NCI-H2171 treated with DMSO at 0.1 percent for 48 hours (cell line): ENCODE measurements at regions not wholly inside any gene's neighbourhood (a gene's known extent, or its start where the extent isn't known, plus 50 kb on each side); places are given as distances from the start of the nearest gene placed in this dataset.

Experiments used
- DNase-seq: peaks from one replicate; lab custom pipeline; 2025; lab: John Stamatoyannopoulos, UW

DNA sequence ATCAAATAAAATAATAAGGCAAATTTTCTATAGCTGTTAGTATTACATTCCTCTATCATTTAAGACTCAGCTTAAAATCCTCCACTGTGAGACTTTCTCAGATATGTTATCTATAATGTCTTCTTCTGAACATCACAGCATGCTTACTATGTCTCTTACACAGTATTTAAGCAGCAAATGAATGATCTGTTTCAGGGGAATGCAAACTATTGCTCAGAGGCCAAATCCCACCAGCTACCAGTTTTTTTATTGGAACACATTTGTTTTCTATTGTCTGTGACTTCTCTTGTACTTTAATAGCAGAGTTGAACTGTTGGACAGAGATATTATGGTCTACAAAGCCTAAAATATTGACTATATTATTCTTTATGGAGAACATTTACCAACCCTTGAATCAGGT is 59.6 kb downstream of the C3orf38 start:
- no peak for DNase-seq

DNA sequence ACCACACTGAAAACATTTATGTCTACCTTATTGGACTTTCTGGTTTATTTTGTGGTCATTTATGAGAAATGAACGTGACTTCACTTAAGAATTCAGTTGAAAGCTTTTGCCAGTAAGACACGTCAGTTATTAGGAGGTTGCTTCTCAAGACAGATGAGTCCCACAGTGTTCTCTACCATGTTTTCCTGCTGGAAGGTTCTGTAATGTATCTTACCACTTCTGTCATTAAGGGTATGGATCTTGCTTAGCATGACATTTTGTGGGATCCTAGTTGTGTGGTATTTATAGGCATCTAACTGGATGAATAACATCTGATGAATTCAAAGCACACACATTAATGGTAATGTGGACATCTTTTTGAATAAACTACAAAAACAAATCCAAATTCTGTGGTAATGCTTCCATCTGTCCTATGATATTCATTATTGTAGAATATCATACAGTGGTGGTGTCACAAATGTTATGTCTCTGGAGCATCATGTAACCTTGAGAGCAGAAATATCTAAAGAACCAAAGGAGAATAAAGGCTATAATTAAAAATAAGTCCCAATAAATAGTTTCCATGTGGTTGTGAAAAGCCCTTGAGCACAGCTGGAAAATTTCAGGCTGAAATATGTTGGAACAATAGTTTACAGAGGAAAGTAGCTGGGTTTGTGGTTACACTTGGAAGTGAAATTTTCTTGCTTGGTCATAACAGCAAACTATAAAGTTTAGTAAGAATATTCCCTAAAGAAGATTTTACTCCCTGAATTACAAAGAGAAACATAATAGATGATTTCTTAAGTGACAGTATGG is 61.5 kb downstream of the C3orf38 start:
- no peak for DNase-seq

DNA sequence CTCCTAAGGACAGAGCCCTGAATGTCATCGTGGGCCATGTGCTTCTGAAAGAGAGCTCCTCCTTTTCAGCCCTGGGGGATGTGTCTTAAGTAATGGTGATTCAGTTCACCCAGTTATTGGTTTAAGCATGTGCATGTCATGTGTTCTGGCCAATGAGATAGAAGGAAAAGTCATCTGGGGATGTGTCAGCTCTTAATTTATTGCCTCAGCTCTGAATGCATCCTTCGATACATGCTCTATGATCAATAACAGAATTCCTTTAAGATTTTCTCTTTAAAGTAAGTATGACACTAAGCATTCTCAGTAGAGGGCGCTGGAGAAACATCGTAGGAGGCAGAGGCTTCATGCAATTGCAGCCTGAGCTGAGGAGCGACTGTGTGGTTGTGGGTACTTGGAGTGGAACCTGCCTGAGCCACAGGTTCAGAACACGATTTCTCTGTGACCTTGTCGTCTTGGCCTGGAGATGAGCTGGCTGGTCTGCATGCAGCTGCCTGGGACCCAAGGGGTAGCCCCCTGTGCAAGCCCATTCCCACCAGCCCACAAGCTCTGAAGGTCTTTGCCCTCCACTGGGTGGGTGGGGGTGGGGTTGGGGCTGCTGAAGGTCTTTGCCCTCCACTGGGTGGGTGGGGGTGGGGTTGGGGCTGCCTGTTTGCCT is 69.5 kb downstream of the C3orf38 start:
- DNase-seq, result peak; percentile 9

DNA sequence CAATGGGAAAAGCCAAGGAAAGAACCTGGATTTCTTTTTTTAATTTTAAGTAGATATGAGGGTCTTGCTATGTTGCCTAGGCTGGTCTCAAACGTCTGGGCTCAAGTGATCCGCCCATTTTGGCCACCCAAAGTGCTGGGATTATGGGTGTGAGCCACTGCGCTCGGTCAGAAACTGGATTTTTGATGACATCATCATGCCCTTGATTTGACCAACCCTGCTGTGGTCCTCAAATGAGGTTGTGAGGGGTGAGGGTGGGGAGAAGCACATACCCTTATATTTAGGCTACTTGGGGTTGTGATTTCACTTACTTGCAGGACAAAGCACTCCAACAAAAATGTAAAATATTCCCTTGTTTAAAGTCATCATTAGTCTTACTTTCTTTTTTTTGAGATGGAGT is 70.4 kb downstream of the C3orf38 start:
- DNase-seq, result no peak

DNA sequence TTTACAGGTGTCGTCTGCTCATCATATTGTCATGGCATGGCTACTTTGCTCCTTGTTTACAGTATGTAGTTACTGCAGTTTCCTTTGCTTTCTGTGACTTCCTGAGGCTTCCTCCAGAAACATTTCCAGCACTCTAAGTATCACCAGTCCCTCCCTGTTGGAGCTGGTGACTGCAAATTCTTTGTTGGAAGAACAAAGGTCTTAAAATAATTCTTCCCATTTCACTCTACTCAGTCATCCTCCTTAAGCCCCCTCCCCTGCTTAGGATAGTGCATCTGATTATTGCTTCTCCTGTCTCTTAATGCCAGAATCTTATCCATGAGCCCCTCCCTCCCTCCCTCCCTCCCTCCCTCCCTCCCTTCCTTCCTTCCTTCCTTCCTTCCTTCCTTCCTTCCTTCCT is 72.0 kb downstream of the C3orf38 start:
- DNase-seq, result no peak

DNA sequence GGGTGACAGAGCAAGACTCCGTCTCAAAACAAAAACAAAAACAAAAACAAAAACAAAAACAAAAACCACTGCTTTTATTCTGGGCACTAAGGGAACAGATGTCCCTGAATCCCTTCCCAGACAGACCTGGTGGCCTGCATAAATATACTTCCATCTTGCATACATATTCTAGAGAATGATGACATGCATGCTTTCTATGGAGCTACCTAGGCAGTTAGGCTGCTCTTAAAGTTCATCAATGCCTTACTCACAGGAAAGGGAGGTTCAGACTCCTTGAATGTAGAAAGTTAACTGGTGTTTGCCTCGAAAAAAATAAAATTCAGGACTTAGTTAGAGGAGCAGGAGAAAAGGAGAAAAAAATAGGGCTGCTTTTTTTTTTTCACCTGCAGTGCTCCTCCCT is 72.6 kb downstream of the C3orf38 start:
- no peak for DNase-seq

DNA sequence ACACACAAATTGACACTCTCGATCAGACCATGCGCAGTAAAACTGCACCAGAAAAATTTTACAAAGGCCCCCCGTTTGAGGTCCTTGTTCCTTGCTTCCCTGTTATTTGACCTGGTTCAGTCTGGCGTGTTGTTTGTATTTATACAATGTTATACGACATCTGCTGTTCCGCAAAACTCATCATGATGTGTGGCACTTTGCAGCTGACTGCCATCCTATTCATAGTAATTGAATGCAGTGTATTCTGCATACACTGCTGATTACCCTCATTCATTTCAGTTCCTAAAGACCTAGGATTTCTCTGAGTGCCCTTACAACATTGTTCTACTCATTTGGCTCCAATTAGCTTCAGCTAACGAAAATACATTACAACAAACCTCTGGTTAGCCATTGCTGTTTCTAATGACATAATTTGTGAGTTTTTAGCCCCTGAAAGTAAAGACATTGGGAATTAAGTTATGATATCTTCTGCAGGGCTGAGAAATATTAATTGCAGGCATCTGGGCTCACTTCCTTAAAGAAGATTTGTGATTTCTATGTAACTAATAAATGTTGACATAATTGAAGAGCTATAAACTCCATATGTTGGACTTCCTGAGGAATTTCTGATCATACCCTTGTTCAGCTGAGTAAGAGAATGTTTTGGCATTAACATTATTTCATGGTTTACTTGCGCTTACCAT is 75.7 kb downstream of the C3orf38 start:
- no peak for DNase-seq

DNA sequence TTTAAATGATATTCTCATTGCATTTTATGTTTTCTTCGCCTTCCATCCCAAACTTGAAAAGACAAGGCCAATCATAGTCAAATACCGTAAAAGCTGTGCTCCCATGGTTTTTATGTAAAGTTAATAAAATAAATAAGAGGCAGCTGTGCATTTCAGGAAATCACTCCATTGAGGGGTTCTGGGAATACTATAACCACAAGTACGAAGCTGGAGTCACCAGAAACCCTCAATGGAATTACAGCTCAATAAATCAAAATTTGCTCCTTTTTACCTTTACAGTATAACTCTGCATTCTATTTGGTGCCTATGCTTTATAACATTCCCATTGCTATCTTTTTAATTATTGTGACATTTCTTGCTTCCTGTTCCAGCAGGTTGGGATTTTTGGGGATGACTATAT is 77.2 kb downstream of the C3orf38 start:
- DNase-seq, result no peak

DNA sequence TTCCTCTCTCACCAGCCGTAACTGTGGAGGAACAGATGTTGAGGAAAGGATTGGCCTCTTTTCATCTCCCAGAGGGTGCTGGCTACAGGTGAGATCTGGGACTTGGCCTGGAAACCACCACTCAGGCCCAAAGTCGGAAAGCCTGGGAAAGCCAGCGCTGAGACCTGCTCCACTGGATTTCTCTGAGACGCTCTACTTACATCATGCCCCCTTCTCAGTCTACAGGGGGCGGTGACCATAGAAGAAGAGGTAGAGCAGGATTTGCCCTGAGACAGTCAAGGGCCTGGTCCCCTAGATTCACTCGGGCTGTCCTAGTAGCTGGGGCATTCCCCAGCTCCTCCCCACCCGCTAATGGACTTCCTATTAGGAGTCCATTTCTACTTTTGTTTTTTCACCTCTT is 80.9 kb downstream of the C3orf38 start:
- no peak for DNase-seq

DNA sequence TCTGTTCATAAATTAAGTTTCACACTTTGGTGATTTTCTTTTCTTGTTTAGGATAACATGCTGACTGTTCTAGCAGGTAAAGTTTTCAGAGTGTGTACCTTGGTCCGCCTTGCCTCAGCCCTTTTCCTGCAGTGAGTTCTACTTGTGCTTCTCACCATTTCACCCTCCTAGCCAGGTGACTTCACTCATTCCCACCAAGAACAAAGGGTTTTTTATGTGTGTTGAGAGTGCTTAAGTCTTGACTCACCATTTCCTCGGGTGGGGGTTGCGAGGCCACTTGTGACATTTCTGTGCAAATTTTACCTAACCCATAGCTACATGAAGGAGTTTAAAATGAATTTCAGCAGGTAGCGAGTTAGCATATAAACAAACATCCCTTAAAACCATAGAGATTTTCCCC is 81.4 kb downstream of the C3orf38 start:
- no peak for DNase-seq

DNA sequence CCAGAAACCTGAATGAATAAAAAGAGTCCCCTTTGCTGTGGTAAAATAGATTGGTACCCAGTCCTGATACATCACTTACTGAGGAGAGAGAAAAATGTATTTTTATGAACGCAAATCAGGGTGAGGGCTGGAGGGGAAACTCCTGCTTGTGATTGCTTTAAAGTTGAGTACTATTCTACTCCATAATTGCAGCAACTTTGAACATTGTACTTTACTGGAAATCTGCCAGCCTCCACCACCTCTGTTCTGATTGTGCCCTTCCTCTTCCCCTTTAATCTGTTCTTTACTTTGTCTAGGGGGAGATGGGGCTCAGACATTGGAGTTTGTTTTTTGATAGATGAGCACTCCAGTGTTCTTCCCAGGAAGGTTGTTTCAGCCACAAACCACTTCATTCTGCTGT is 81.9 kb downstream of the C3orf38 start:
- DNase-seq, result no peak

DNA sequence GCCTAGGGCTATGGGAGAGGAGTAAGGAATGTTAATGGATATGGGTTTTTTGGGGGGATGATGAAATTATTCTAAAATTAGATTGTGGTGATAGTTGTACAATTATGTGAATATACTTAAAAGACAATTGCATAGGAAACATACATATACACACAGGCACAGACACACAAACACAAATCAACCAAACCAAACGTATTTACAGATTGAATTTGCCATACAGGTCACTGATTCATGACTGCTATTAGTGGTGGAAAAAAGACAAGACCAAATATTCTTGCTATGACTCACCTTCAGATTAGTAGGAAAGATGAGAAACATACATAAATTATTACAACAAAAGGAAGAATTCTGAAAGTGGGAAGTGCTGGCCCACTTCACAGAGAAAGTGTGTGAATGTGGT is 85.3 kb downstream of the C3orf38 start:
- no peak for DNase-seq

DNA sequence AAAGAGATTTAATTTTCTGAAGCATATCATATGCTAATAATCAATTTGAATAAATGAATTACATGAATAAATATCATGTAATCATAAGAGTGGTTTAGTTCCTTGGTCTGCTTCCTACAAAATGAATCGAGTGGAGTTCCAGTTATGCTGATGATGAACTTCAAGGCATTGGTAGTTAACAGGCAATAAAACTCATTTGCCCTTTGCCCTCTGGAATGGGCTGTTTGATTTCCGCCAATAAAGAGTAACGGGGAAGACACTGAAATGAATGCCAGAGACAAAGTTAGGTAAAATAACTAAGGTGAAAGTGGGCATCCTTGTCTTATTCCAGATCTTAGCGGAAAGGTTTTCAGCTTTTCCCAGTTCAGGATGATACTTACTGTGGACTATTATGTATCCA is 90.1 kb downstream of the C3orf38 start:
- DNase-seq, result no peak

DNA sequence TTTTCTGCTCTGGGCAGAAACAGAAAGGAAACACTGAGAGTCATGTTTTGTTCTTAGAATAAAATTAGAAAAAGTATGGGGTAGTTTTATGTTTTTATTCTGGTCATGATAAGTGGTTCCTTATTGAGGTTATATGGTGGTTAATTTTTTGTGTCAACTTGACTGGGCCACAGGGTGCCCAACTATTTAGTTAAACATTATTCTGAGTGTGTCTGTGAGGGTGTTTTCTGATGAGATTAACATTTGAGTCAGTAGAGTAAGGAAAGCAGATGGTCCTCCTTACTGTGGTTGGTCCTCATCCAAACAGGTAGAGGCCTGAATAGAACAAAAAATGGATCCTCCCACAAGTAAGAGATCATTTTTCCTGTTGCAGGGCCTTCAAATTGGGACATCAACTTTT is 98.9 kb downstream of the C3orf38 start:
- DNase-seq, result no peak

DNA sequence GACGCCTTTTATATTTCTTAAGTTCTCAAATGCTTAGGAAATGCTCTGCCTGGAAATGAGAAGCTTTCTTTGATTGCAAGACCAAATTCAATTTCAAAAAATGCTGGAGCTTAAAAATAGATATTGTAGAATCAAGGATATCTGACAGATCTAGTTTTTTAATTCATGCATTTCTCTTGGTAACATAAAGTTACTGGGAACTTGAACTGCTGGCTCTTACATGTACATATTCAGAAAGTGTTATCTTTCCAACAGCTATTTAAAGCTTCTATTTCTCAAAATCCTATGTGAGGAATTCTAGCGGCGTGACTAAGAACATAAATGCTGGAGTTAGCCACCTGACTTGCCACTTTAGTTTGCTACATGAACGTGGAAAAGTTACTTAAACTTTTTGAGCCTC is 109.3 kb downstream of the C3orf38 start:
- DNase-seq, result no peak

DNA sequence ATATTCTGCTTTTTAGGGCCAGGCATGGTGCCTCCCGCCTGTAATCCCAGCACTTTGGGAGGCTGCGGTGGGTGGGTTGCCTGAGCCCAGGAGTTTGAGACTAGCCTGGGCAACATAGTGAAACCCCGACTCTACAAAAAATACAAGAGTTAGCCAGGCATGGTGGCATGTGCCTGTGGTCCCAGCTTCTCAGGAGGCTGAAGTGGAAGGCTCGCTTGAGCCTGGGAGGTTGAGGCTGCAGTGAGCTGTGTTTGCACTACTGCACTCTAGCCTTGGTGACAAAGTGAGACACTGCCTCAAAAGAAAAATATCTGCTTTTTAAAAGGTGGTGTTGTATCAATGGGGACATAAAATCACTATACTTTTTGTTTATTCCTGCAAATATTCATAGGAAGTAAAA is 112.8 kb downstream of the C3orf38 start:
- DNase-seq, result no peak

DNA sequence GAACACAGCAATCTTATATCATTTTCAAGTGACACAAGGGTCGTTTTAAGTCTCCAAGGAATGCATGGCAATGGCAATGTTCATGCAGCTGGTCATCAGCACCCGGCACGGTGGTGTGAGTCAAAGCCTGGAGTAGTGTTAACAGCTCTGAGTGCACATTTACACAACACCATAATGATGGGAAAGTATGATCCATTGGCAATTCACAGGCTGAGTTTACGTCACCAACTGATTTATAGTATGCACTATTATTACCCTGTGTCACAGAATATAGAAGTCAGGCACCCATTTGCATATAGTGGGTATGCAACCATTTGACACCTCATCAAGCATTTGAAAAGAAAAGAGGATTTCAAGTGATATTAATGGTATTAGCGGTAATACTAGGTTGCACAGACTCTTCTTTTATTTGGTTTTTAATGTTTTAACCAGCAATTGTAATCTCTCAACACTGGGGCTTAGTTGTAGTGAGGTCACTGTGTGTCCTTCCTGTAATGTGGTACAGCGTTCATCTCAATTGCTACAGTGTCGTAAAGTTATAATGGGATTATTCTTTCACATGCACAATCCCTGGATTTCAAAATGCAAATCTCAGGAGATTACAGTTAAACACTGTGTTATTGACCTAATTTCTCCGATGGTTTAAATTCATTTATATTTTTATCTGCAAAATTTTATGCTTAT is 113.8 kb downstream of the C3orf38 start:
- no peak for DNase-seq

DNA sequence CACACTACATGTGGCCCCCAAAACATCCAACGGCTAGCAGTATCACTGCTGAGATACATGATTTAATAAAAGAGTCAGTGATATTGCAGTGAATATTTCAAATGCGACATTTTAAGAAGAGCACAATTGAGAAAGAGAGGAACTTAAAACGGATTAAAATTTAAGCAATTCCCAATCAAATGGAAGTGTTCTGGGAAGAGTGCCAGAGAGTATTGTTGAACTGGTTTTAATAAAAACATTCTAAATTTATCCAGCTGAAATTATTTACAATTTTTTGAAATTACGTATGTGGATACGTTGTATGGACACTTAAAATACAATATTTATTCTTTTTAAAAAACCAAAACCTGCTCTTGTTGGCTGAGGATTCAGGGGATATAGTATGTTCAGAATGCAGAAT is 117.7 kb downstream of the C3orf38 start:
- no peak for DNase-seq

DNA sequence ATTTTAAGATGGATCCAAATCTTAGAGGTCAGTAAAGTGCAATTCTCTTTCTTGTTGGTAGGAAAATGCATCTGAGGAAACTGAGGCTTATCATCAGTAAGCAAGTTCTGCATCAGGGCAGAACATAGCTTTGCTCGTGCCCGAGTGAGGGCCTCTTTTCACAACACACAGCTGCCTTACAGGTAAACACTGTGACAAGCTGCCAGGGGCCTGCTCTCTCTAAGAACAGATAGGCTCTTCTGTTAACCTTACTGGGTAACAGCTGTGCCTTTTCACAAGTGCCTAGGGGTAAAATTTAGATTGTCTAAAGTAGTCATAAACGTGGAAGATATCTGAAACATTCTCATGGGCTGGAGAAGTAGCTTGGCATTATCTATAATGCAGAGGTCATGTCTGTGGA is 118.1 kb downstream of the C3orf38 start:
- DNase-seq, result no peak

DNA sequence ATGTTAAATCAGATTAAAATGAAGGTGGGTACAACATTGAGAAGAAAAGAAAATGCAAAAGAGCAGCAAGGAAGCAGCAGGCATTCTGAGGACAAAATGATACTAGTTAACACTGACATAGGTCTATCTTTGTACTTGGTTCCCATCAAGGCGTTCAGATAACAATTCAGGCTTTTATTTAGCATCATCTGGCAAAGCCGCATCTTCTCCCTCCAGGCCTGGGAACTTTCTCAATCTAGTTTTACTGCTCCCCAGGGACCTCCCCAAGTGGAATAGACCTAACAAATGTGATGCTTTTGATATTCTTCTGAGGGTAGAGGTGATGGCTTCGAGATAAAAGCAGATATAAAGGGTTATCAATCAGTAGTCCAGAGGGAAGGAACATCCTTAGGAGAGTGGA is 130.6 kb downstream of the C3orf38 start:
- DNase-seq, result no peak

DNA sequence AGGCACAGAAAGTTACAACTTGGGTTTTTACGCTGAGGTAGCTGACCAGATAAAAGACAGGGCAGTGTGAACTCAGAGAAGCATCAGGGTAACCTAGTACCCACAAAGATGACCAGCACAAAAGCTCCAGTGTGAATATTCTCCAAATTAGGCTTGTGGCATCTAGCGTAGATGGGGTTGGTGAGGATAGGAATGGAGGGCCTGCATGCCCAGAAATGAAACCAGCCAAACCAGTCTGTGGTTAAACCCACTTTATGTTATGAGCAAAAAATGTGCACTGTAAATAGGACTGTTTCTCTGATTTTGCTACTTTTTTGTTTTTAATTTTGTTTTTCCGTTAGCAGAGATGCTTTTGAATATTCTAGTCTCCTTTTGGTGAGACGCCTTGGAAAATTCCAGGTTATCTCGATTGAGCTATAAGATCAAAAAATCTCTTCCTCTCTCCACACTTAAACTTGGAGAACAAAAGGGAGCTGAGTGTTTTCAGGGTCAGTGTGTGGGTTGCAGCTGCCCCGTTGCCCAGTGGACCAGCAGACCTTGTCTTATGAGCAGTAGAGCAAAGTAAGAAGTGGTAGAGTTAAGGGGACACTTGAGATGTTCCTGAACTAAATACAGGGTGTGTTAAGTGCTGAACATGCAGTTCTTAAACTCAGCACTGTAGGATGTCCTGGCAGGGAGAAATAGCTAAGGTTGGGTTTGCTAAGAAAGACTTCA is 132.9 kb downstream of the C3orf38 start:
- no peak for DNase-seq

DNA sequence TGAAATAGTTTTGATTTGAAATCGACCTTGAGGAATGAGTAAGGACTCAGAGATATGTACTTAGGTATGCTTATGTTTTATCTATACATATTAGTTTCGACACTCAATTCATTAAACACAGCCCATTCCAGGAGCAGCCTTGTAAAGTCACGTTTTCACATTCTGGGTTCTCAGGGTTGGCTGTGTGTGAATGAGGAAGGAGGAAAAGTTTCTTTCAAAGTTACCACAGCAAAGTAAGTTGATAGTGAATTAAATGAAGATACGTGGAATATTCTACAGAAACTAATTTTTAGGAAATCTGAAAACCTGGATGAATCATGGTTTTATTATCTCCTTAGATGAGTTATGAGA is 133.5 kb downstream of the C3orf38 start:
- DNase-seq, result no peak
